OCI-LY7 (cell line): ENCODE measurements at regions not wholly inside any gene's neighbourhood (a gene's known extent, or its start where the extent isn't known, plus 50 kb on each side); places are given as distances from the start of the nearest gene placed in this dataset.

Source experiments
- CTCF ChIP-seq: fragments of 200-600 bp; sonication (generic); conservative IDR thresholded peaks from 2 replicates; pipeline ENCODE4 v1.5.1; 2014; ENCODE audit warnings: mild to moderate bottlenecking, antibody characterized with exemption, low read length, moderate library complexity, mixed read lengths
- EZH2phosphoT487 ChIP-seq: fragments of 200-600 bp; sonication (generic); IDR thresholded peaks from 2 replicates; pipeline ENCODE4 v1.6.1; 2018; ENCODE audit warnings: low read depth, borderline replicate concordance, mild to moderate bottlenecking, mixed run types, antibody characterized with exemption, low read length, moderate library complexity, mixed read lengths

GRCh38 chr16:46496701-46497100 lies 124.5 kb downstream of the SHCBP1 start:
- TF ChIP-seq EZH2phosphoT487 (no peak), CTCF (no peak)
